ENCODE measurements at regions not wholly inside any gene's neighbourhood (a gene's known extent, or its start where the extent isn't known, plus 50 kb on each side); places are given as distances from the start of the nearest gene placed in this dataset.

- DNase-seq (ENCODE audit: low read depth, low spot score) (no peak), FAIRE-seq (no peak)
- intact Hi-C loops (cut with micrococcal nuclease) (no loop called here), dilution Hi-C loops (cut with MboI; ENCODE audit: extremely low pct_ligation_motif_present, low sequenced_read_pairs) (no loop called here)
- Histone ChIP-seq H3K9me1 (replicated peaks; ENCODE audit: control insufficient read depth, extremely low read depth, insufficient read depth, low read length) (no peaks in the 10 kb centered on the region), H3K4me1 (ENCODE audit: control insufficient read depth, extremely low read depth, insufficient read depth, low read length) (no peaks in the 10 kb centered on the region), H3K9me3 (replicated peaks; ENCODE audit: control insufficient read depth, insufficient read depth, low read length) (peaks cover 7% of the 10 kb centered on the region), H2AFZ (ENCODE audit: low read depth, low read length) (no peak overlapping the region), H4K20me1 (replicated peaks; ENCODE audit: control insufficient read depth, extremely low read depth, insufficient read depth, low read length) (no peaks in the 10 kb centered on the region), H3K27ac (ENCODE audit: insufficient read depth, low read depth, low read length) (no peak overlapping the region), H3K9ac (replicated peaks; ENCODE audit: extremely low read depth, insufficient read depth, low read length) (no peak overlapping the region), H3K79me2 (ENCODE audit: control insufficient read depth, insufficient read depth, low read length) (no peaks in the 10 kb centered on the region), H3K27me3 (ENCODE audit: control insufficient read depth in 2 of 2, insufficient read depth in 2 of 2, low read length in 2 of 2) (no peaks in the 10 kb centered on the region), H3K4me3 (replicated peaks in 1 of 3; ENCODE audit: insufficient read depth in 1 of 3, low read depth in 1 of 3, low read length in 3 of 3) (no peak overlapping the region), H3K4me2 (ENCODE audit: insufficient read depth, low read length) (no peak overlapping the region), H3K36me3 (ENCODE audit: control insufficient read depth in 2 of 2, extremely low read depth in 1 of 2, insufficient read depth in 2 of 2, low read length in 2 of 2) (no peaks in the 10 kb centered on the region)
- ChIA-PET POLR2A (no interaction called here), CTCF (no interaction called here)
- TF ChIP-seq GATA2 (IDR thresholded peaks at IDR 0.05; ENCODE audit: insufficient read depth, insufficient read length, low read depth, low read length) (no peak), MYC (IDR thresholded peaks at IDR 0.05; ENCODE audit: low read depth, low read length) (no peak), CTCF (IDR thresholded peaks at IDR 0.05; ENCODE audit: extremely low read depth in 1 of 2, insufficient read depth in 1 of 2, low read depth in 1 of 2, low read length in 2 of 2) (no peak), POLR2A (IDR thresholded peaks at IDR 0.05; ENCODE audit: low read depth, low read length) (no peak), FOS (IDR thresholded peaks at IDR 0.05; ENCODE audit: borderline replicate concordance, insufficient read depth, low read length) (no peak), EZH2 (IDR thresholded peaks at IDR 0.05; ENCODE audit: borderline replicate concordance, low read depth, low read length, severe bottlenecking) (no peak), MAX (IDR thresholded peaks at IDR 0.05; ENCODE audit: insufficient read depth, insufficient read length) (no peak), JUN (IDR thresholded peaks at IDR 0.05; ENCODE audit: borderline replicate concordance, insufficient read depth, insufficient read length, low read depth) (no peak), POLR2AphosphoS5 (IDR thresholded peaks at IDR 0.05; ENCODE audit: insufficient read depth, low read depth, low read length) (no peak)
- no TSS peak for BruUV-seq (replicated peaks)
Measured at GRCh38 chr15:98226578-98226977, 266.1 kb downstream of the ARRDC4 start.
